ENCODE measurements at regions not wholly inside any gene's neighbourhood (a gene's known extent, or its start where the extent isn't known, plus 50 kb on each side); places are given as distances from the start of the nearest gene placed in this dataset.
"Not testable (repeated sequence)": the region's sequence is repeated elsewhere in the genome, so short reads cannot be mapped to it uniquely, and the experiment has no call there.

DNA sequence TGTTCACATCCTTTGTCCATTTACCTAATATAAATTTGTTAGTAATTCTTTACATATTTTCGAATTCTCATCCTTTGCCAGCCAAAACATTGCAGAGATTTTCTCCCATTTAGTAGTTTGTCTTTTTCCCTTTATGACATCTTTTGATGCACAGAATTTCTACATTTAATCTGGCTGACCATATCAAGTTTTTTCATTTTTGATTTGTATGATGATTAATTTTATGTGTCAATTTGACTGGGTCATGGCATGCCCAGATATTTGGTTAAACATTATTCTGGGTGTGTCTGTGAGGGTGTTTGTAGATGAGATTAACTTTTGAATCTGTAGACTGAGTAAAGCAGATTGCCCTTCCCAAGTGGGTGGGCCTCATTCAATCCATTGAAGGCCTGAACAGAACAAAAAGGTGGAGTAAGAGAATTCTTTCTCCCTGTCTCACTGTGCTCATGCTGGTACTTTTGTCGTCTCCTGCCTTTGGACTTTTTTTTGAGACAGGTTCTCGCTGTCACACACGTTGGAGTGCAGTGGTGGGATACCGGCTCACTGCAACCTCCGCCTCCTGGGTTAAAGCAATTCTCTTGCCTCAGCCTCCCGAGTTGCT is 72.1 kb upstream of the EPB41L1 start:
- no peak for DNase-seq (ENCODE audit: low read depth in 2 of 2)

DNA sequence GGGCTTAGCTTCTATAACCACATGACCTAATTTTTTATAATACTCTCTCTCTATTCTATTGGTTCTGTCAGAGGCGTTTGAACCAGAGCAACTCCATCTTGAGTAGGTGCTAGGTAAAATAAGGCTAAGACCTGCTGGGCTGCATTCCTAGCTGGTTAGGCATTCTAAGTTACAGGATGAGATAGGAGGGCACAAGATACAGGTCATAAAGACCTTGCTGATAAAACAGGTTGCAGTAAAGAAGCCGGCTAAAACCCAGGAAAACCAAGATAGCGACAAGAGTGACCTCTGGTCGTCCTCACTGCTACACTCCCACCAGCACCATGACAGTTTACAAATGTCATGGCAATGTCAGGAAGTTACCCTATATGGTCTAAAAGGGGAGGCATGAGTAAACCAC is 71.3 kb upstream of the EPB41L1 start:
- not testable (repeated sequence) for DNase-seq (ENCODE audit: low read depth in 2 of 2)

DNA sequence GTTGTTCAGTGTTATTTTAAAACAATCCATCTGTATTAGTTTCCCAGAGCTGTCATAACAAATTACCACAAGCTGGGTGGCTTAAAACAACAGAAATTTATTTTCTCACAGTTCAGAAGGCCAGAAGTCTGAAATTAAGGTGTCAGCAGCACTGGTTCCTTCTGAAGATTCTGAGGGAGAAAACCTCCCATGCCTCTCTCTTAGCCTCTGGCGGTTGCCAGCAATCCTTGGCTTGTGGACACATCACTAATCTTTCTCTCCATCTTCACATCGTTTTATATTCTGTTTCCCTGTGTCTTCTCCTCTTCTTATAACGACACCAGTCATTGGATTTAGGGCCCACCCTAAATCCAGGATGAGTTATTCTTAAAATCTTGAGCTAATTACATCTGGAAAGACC is 70.2 kb upstream of the EPB41L1 start:
- no peak for DNase-seq (ENCODE audit: low read depth in 2 of 2)

DNA sequence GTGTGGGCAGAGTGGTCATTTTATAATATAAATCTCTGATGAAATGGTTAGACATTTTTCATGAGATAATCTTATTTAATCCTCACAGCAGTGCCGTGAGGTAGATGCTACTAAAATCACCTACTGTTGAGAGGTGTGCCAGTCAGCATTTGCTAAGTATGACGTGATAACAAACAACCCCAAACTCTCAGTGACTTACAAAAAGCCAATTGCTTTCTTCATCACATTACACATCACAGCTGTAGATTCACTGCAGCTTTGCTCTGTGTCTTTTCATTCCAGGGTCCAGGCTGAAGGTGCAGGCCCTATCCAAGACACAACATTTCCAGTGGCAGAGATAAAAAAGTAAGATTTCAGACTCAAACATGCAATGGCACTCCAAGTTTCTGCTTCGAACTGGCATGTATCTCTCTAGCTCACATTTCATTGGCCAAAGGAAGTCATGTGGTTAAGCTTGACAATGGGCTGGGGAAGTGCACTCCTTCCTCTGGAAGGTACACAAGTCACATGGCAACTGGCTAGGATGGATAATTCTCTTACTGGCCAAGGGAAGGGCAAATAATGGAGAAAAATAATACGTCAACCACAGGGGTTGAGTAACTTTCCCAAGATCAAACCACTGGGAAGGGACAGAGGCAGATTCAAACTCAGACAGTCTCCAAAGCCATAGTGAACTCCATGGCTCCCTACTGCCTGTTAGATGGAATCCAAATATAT is 69.5 kb upstream of the EPB41L1 start:
- DNase-seq (ENCODE audit: low read depth in 2 of 2) = no peak

DNA sequence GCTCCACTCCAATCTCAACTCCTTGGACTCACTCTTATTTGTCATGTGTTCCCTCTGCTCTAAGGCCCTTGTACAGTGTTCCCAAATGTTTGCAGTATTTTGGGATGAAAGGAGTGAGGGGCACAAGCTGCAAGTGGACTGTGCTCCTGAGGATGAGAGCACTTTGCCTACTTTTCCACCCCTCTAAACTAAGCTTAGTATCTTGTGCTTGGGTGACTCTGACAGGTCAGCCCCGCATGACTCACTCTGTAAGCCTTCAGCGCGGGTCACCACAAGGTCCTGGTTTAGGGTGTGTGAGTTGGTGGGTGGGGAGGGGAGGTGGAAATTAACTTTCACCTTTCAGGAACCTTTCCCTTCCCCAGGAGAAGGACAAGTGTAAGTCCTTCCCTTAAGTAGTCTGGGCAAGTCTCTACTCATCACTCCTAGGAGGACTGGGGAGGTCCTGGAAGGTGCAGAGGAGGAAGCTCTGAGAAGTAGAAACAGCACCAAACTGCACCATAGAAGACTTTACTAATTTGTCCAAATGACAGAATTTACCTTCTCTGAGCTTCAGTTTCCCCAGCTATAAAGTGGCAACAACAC is 68.8 kb upstream of the EPB41L1 start:
- no peak for DNase-seq (ENCODE audit: low read depth in 2 of 2)

DNA sequence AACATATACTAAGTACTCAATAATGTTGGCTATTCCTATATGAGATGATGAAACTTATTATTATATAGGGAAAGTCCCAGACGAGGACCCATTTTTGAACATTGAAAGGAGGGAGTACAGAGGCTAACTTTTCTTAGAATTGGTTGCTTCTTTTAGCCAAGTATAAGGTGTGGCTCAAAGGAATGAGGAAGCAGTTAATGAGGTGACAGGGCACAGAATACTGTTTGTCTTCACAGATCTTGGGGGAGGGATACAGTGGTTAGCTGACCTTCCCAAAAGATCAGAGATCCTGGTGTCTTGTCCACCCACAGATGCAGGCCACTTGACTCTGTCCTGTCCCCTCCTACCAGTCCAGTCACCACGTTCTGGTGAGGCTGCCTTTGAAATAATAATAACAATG is 67.8 kb upstream of the EPB41L1 start:
- no peak for DNase-seq (ENCODE audit: low read depth in 2 of 2)

DNA sequence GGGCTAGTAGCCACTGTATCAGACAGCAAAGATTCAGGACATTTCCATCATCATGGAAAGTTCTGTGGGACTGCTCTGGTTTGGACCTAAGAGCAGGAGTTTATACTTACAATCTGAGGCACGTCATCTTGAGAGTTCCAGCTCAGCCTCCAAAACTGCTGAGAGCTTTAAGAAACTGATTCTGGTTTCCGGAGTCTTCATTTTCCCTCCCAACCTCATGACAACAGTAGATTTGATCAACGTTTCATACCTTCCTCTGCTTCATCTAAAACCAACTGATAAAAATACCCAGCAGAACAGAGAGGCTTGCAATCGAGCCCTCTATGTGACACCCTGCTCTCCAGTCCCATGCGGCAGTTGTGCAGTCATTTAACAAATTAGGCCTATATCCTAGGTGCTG is 64.3 kb upstream of the EPB41L1 start:
- DNase-seq (ENCODE audit: low read depth in 2 of 2) = no peak

DNA sequence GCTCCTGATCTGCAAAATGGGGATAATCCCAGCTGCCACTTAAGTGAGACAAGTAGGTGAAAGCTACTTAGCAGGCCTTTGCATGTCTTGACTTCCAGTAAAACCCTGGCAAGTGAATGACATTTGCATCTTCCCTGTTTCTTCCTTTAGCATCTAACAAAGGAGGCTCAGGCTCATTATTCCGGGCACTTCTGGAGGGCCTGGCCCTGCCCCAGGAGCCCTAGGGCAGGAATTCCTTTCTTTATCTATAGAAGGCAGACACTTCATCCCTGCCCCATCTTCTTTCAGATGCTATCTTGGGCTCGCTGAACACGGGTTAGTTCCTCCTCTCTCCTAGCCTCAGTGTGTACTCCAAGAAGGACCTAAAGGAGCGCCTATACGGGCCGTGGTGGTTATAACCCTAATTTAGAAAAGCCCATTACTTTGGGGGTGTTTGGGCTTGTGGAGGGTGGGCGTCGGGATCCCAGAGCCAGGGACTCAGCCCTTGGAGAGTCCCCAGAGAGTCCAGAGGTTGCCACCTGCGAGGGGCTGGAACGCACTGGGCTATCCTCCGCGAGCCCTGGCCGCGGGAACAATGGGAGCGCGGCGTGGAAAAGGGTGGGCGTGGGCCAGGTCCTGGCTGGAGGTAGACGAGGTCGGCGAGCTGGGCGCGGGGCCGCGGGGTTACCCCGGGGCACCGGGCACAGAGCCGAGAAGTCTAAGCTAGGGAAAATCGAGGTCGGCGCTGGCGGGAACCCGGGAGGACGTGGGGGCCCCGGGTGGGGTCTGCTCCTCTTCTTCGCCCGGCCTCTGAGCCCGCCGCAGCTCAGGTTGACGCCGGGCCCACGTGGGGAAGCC is 62.8 kb upstream of the EPB41L1 start:
- no peak for DNase-seq (ENCODE audit: low read depth in 2 of 2)

DNA sequence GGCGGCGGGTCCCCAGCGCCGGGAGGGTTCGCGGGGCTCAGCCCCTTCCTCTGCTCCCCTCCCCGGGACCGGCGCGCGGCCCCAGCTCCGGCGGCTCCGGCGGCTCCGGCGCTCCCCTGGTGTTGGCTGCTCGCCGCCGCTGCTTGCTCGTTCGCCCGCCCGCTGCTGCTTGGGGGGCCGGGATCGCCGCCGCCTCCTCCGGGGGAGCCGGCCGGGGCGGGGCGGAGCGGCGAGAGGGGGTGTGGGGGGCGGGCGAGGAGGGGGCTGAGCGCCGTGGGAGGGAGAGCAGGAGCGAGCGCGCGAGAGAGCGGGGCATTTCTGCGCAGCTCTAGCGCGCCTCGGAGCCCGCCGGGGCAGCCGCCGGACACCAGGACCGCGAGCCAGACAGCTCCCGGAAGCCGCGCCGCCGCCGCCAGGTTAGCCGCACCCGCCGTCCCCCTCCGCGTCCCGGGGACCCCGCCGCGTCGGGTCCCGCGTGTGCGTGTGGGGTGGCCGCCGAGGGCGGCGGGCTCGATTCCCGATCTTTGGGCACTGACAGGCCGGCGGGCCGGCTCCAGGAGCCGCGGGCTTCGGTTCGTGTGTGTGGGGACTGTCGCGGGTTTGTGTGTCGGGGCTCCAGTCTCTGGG is 62.0 kb upstream of the EPB41L1 start:
- DNase-seq (ENCODE audit: low read depth in 2 of 2) = no peak

DNA sequence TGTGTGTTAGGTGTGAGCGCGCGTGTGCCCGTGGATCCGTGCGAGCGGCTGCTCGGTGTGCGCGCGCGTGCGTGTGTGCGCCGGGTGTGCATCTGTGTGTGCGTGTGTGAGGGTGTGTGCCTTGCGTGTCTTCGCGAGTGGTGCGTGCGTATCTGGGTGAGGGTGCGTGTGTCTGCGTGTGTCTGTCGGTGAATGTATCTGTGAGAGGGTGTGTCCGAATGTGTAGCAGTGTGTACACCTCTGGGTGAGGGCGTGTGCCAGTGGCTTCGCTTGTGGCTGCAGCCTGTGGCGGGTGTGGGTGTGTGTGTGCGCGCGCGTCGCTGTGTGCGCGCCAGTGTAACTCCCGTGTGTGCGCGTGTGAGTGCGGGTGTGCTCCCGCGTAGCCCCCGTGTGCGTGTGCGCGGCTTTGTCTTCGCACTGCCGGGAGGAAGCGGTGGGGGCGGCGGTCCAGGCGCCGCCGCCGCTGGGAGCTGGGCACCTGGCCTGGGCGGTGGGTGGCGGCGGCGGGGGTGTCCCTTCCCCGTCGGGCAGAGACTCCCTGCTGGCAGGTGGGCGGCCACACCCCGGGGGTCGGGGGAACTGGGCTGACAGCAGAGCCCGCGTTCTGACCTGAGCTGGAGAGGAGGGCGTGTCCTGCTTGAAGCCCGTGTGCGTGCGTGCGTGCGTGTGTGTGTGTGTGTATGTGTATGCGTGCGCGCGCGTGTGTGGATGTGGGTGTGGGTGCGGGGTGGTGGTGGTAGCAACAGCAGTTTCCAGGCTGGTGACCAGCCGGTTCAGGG is 61.3 kb upstream of the EPB41L1 start:
- DNase-seq (ENCODE audit: low read depth in 2 of 2) = peak; percentile 27 to 32

DNA sequence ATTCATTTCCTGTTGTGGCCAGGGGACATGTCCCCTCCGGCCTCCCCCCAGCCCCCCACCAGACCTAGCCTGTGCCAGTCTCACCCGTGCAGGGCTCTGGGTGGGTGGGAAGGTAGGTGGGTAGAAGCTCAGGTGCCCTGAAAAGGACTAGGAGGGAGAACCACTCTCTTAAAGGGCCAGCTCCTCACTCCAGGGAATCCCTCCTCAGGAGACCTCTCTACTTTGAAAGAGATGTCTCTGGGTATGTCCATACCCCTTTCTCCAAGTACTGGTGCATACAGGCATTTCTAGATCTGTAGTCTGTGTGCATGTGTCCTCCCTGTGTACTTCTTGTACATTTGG is 60.8 kb upstream of the EPB41L1 start:
- no peak for DNase-seq (ENCODE audit: low read depth in 2 of 2)

DNA sequence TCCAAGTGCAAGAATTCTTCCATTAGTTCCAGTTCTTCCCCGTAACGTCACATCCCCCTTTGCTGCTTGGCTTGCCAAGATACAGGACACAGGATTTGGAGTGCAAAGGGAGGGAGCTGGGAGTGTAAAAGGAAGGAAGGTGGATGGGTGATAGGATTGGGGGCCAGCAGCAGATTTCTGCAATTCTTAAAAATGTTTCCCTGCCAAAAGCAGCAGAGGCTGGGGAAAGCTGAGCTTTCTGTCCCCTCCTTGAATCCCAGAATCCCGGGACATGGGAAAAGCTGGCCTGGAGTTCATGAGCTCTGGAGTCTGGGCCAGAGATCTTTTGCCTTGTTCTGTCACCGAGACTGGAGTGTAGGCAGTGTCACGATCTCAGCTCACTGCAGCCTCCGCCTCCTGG is 60.0 kb upstream of the EPB41L1 start:
- no peak for DNase-seq (ENCODE audit: low read depth in 2 of 2)

DNA sequence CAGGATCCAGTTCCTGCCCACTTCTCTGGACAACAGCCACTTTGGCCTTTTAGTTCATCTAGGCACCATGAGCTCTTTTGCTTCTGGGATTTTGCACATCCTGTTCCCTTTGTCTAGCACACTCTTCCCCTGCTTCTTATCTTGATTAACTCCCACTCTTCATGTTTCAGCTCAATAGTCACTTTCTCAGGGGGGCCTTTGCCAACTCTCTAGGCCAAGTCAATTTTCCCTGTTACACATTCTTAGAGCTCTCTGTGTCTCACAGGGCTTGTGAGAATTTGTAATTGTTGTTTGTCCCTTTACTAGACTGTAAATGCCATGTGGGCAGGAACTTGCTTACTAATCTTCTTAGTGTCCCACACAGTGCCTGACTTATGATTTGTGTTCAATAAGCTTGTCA is 58.1 kb upstream of the EPB41L1 start:
- DNase-seq (ENCODE audit: low read depth in 2 of 2) = no peak

DNA sequence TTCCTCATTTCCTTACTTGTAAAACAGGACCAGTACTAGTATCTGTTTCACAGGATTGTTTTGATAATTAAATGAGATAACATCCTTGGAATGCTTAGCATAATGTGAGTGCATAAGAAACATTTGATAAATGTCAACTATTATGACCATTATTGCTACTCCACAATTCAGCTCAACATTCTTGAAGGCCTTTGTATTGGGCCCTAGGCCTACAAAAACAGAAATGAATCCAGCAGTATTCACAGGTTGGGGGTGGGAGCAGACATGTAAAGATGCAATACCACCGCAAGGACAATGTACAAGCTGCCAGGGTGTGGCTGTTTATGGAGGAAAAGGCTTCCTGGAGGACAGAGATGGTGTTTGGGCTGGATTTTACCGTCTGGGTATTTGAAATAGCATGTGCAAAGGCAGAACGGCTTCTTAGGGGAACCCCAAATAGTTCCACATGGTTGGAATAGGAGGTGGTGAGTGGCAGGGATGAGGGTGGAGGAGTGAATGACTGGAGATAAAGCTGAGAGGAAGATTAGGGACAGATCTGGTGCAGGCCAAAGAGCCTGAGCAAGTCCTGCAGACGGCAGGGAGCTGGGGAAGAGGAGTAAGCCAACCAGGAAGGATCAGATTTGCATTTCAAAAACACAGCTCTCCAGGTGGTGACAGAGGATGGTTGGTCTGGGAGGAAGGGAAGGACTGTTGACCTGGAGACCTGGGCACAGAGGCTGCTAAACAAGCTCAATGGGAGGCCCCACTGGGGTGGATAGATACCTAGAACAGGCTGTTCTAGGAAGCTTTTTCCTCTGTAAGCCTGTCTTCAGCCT is 57.0 kb upstream of the EPB41L1 start:
- no peak for DNase-seq (ENCODE audit: low read depth in 2 of 2)

DNA sequence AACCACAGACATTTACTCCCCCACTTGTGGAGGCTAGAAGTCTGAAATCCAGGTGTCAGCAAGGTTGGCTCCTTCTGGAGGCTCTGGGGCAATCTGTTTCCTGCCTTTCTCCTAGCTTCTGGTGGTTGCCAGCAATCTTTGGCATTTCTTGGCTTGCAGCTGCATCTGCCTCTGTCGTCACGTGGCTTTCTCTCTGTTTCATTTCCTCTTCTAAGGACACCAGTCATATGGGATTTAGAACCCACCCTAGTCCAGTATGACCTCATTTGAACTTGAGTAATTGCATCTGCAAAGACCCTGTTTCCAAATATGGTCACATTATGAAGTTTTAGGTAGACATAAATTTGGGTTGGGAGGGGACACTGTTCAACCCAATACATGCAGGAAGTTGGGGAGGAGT is 56.2 kb upstream of the EPB41L1 start:
- DNase-seq (ENCODE audit: low read depth in 2 of 2) = no peak

DNA sequence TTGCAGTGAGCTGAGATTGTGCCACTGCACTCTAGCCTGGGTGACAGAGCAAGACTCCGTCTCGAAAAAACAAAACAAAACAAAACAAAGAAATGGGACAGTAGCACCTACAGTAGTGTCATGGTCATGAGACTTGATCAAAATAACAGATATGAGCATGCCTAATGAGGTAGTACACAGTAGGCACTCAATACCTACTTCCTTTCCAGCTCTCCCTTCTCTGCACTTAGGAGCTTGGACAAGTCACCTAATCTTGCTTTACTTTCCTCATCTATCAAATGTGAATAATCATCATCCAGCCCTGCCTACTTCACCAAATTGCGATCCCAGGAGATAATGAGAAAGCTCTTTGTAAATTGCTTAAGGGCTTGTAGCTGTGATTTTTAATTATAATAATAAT is 55.4 kb upstream of the EPB41L1 start:
- DNase-seq (ENCODE audit: low read depth in 2 of 2) = no peak

DNA sequence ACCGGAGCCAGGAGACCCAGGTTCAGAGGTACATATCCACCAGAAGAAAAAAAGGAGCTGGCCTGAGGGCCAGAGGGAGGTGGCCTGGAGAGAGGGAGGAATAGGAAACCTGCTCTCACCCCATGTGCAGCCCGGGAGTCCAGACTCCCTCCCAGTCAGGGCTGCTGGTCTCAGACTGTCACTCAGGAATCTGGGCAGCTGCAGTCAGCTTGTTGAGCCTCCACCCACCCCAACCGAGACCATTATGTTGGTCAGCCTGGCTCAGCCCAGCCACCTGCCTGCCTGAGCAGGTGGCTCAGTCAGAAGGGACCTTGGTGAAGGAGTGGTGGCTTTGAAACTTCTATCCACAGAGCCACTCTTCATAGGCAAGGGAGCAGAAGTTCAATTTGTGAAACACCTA is 53.3 kb upstream of the EPB41L1 start:
- no peak for DNase-seq (ENCODE audit: low read depth in 2 of 2)

DNA sequence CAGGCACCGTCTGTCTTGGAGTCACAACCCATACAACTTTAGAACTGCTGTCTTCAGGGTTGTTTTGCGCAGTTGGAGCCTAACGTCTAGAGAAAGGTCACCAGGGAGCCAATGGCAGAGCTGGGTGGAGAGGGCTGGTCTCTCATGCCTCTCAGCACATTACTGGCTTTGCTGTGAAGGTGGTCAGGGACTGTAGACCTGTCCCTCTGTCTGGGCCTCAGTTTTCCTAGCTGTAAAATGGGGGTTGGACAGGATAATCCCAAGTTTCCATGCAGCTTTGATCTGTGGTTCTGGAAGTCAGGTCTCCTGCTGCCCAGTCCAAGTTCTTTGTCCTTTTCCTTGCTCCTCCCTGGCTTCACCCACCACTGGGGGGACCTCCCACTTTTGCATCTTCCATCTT is 52.2 kb upstream of the EPB41L1 start:
- no peak for DNase-seq (ENCODE audit: low read depth in 2 of 2)

DNA sequence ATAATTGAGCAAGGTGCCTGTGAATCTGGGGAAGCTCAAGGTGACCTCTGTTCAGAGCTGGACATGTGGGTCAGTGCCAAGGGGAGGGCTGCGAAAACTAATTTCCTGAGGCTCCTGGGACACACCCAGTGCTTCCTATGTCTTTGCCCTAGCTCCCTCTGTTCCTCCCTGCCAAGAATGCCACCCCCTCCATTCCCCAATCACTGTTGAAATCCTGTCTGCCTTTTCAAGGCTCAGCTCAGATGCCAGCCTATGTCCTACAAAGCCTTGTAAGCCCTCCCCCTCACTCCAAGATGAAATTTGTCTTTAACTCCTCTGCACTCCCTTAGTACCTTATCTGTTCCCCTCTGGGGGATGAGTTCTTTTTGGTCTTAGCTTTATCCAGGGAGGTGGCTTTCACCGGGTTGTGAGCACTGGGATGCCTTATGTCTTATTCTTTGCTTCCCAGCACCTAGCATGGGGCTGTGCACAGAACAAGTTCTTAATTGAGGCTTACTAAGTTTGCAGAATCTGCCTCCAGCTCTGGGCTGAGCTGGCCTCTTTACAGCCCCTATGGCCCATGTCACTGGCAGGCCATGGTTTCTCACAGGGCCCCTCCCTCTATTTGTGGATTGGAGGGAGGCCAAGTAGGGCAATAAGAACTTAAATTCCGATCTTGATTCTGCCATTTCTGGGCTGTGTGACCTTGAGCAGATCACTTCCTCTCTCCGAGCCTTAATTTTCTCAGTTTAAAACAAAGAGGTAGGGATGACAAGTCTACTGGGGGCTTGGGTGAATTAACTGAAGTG is 51.5 kb upstream of the EPB41L1 start:
- no peak for DNase-seq (ENCODE audit: low read depth in 2 of 2)

DNA sequence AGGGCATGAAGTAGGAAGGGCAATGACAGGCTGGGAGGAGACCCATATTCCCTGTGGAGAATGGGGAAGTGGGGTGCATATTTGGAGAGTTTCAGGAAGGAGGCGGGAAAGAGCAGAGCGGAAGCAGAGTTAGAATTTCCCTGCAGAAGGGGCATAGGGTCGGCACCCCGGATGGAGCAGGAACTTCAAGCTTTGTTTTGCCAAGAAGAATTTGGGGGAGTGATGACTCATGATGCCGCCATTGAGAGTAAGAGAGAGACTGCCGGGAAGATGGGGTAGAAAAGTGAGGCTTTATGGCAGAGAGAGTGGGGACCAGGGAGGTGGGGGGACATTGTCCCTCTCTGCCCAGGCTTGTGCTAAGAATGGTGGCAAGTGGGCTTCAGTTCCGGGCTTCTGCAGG is 50.3 kb upstream of the EPB41L1 start:
- no peak for DNase-seq (ENCODE audit: low read depth in 2 of 2)
